NCI-H345 treated with DMSO at 0.1 percent for 48 hours (cell line): ENCODE measurements at regions not wholly inside any gene's neighbourhood (a gene's known extent, or its start where the extent isn't known, plus 50 kb on each side); places are given as distances from the start of the nearest gene placed in this dataset.

ENCODE experiments used
- DNase-seq: peaks from one replicate; lab custom pipeline; 2025; ENCODE audit not compliant: unreplicated experiment; lab: John Stamatoyannopoulos, UW

- no peak for DNase-seq
These were observed 68.4 kb upstream of the TMC3 start for GRCh38 chr15:81442454-81442853.

DNA sequence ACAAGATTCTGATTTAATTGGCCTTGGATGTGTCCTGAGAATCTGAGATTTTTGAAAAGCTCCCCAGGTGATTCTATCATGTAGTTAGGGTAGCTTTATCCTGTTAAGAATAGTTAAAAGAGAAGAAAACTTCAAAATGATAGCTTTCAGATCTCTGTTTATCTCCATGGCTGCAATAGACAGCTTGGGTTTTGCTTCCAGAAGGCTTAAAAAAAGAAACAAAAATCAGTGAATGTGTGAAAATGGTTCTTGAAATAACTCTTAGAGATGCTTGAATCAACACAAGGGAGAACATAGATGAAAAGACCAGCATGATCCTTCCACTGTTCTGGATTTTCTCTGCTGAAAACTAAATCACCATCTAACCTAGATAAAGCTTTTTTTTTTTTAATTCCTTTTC is 60.8 kb upstream of the TMC3 start:
- DNase-seq, result no peak

GRCh38 chr15:81433462-81433861 is 59.4 kb upstream of the TMC3 start:
- no peak for DNase-seq

DNA sequence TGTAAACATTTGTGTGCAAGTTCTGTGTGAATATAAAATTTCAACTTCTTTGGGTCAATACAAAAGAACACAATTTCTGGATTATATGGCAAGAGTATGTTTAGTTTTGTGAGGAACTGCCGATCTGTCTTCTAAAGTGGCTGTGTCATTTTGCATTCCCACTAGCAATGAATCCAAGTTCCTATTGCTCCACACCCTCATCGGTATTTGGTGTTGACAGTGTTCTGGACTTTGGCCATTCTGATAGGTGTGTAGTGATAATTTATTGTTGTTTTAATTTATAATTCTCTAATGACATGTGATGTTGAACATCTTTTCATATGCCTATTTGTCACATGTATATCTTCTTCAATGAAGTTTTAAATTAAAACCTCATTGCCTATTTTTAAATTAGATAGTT is 58.2 kb upstream of the TMC3 start:
- no peak for DNase-seq

DNA sequence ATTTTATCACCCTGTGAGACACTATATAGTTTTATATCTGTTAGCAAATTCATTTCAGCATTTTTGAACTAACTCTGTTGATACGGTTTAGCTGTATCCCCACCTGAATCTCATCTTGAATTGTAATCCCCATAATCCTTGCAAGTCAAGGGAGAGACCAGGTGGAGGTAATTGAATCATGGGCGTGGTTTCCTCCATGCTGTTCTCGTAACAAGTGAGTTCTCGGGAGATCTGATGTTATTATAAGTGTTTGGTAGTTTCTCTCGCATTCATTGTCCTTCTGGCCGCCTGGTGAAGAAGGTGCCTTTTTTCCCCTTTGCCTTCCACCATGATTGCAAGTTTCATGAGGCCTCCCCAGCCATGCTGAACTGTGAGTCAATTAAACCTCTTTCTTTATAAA is 53.2 kb upstream of the TMC3 start:
- DNase-seq, result no peak

GRCh38 chr15:81425905-81426304 is 51.9 kb upstream of the TMC3 start:
- no peak for DNase-seq
